ENCODE measurements at regions not wholly inside any gene's neighbourhood (a gene's known extent, or its start where the extent isn't known, plus 50 kb on each side); places are given as distances from the start of the nearest gene placed in this dataset.

GRCh38 chr13:90533866-90534265 is 813.6 kb upstream of the MIR17HG start:
- no peak for DNase-seq (ENCODE audit: low spot score)
- H3K27me3 ChIP-seq: no peaks in the 10 kb centered on the region
- no peak overlapping the region for H3K4me2 ChIP-seq
- H3K4me1 ChIP-seq (ENCODE audit: insufficient read depth): no peaks in the 10 kb centered on the region
- no peaks in the 10 kb centered on the region for H3K9me3 ChIP-seq (ENCODE audit: low read depth)
- no peaks in the 10 kb centered on the region for H3K36me3 ChIP-seq (replicated peaks; ENCODE audit: insufficient read depth, low read depth)
- no peaks in the 10 kb centered on the region for H4K20me1 ChIP-seq (ENCODE audit: insufficient read depth, poor library complexity, severe bottlenecking)
- TF ChIP-seq EZH2phosphoT487 (IDR thresholded peaks at IDR 0.05; ENCODE audit: low read depth, severe bottlenecking, unreplicated experiment): no peak
- no peak for TF ChIP-seq EZH2 (IDR thresholded peaks at IDR 0.05; ENCODE audit: borderline replicate concordance)
- TF ChIP-seq CTCF (IDR thresholded peaks at IDR 0.05; ENCODE audit: poor library complexity): no peak
- no peaks in the 10 kb centered on the region for H3K79me2 ChIP-seq
- no peak overlapping the region for H3K27ac ChIP-seq
- no peaks in the 10 kb centered on the region for H3K9me2 ChIP-seq (replicated peaks; ENCODE audit: insufficient read depth)
- no peak overlapping the region for H3K4me3 ChIP-seq
- H2AFZ ChIP-seq: no peak overlapping the region
- 78% methylated on average over 2 of the region's 2 CpGs for WGBS (ENCODE audit: low lambda C conversion rate, missing lambda C conversion rate)

GRCh38 chr13:90534617-90535370 is 812.7 kb upstream of the MIR17HG start:
- Histone ChIP-seq H3K79me2 (no peaks in the 10 kb centered on the region), H3K4me3 (no peak overlapping the region), H3K9me3 (ENCODE audit: low read depth) (no peaks in the 10 kb centered on the region), H3K27me3 (no peaks in the 10 kb centered on the region), H3K4me2 (no peak overlapping the region), H3K9me2 (replicated peaks; ENCODE audit: insufficient read depth) (no peaks in the 10 kb centered on the region), H3K4me1 (ENCODE audit: insufficient read depth) (no peaks in the 10 kb centered on the region), H3K27ac (no peak overlapping the region), H4K20me1 (ENCODE audit: insufficient read depth, poor library complexity, severe bottlenecking) (no peaks in the 10 kb centered on the region), H3K36me3 (replicated peaks; ENCODE audit: insufficient read depth, low read depth) (no peaks in the 10 kb centered on the region), H2AFZ (no peak overlapping the region)
- 78% methylated on average over 7 of the region's 7 CpGs for WGBS (ENCODE audit: low lambda C conversion rate, missing lambda C conversion rate)
- DNase-seq (ENCODE audit: low spot score): no peak
- TF ChIP-seq EZH2 (IDR thresholded peaks at IDR 0.05; ENCODE audit: borderline replicate concordance) (no peak), CTCF (IDR thresholded peaks at IDR 0.05; ENCODE audit: poor library complexity) (no peak), EZH2phosphoT487 (IDR thresholded peaks at IDR 0.05; ENCODE audit: low read depth, severe bottlenecking, unreplicated experiment) (no peak)

GRCh38 chr13:90535421-90535820 is 812.1 kb upstream of the MIR17HG start:
- no peaks in the 10 kb centered on the region for H3K9me2 ChIP-seq (replicated peaks; ENCODE audit: insufficient read depth)
- no peak for DNase-seq (ENCODE audit: low spot score)
- no peak overlapping the region for H3K4me3 ChIP-seq
- no peak overlapping the region for H2AFZ ChIP-seq
- H3K9me3 ChIP-seq (ENCODE audit: low read depth): no peaks in the 10 kb centered on the region
- no peaks in the 10 kb centered on the region for H4K20me1 ChIP-seq (ENCODE audit: insufficient read depth, poor library complexity, severe bottlenecking)
- no peaks in the 10 kb centered on the region for H3K27me3 ChIP-seq
- TF ChIP-seq CTCF (IDR thresholded peaks at IDR 0.05; ENCODE audit: poor library complexity) (no peak), EZH2 (IDR thresholded peaks at IDR 0.05; ENCODE audit: borderline replicate concordance) (no peak), EZH2phosphoT487 (IDR thresholded peaks at IDR 0.05; ENCODE audit: low read depth, severe bottlenecking, unreplicated experiment) (no peak)
- no peaks in the 10 kb centered on the region for H3K79me2 ChIP-seq
- H3K27ac ChIP-seq: no peak overlapping the region
- no peak overlapping the region for H3K4me2 ChIP-seq
- WGBS (ENCODE audit: low lambda C conversion rate, missing lambda C conversion rate): 71% methylated on average over 2 of the region's 2 CpGs
- H3K36me3 ChIP-seq (replicated peaks; ENCODE audit: insufficient read depth, low read depth): no peaks in the 10 kb centered on the region
- H3K4me1 ChIP-seq (ENCODE audit: insufficient read depth): no peaks in the 10 kb centered on the region
